GM18870 (cell line): ENCODE measurements at regions not wholly inside any gene's neighbourhood (a gene's known extent, or its start where the extent isn't known, plus 50 kb on each side); places are given as distances from the start of the nearest gene placed in this dataset.
"Not testable (repeated sequence)": the region's sequence is repeated elsewhere in the genome, so short reads cannot be mapped to it uniquely, and the experiment has no call there.

Experiments
- ATAC-seq: cut with Tn5 transposase; IDR thresholded peaks from one replicate; pipeline ENCODE4 v1.9.1; 2021; ENCODE audit warnings: moderate library complexity; ENCODE audit not compliant: unreplicated experiment

DNA sequence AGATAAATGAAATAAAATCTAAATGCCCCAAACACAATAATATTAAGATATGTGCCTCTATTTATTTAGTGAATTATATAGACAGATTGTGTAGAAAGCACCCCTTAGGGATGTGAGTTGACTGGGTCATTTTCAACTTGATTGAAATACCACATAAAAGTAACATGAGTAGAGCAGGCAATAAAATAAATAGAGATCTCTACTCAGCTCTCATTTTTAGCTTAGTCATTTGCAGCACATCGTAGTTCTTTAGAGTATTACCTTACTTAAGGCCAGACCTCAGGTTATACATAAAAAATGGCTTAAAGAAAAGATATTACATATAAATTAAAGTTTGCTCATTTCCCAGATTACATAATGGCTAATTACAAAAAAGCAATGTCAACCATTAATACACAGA is 1525.6 kb upstream of the PRR20A start:
- no peak for ATAC-seq

DNA sequence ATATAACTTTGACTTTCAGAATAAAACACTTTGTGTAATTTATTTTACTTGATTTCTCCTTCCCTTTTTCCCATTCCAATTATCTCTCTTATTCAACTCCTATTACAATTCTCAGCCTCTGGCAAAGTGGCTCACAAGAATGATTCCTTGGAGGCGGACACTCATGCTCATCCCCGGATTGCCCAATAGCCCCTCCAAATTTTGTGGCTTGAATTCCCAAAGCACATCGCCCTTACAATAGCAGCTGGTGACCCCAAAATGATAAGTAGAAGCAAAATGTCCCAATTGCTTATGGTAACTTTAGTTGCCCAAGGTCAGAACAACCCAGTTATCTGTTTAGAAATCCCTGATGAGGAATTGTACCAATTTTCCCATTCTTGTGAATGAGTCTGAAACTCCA is 1523.5 kb upstream of the PRR20A start:
- ATAC-seq: no peak

DNA sequence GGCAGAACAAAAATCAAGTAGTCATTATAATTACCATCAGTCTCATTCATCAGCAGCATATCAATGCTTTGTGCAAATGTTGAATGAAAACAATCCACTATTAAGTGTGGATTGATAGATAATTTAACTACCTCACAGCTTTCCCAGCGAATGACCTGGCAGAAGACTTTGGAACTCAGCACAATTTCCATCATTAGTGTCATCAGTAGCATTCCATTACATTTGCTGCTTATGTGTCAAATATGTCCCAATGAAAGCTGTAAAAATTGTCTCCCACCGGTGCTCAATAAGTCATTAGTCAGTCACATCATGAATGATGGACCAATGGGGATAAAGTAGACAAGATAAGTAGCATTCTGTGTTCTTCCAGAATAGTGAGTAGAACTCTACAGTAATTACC is 1513.5 kb upstream of the PRR20A start:
- ATAC-seq: no peak

GRCh38 chr13:55632402-55632801 is 1508.3 kb upstream of the PRR20A start:
- no peak for ATAC-seq

GRCh38 chr13:55649485-55649884 is 1491.2 kb upstream of the PRR20A start:
- no peak for ATAC-seq

- no peak for ATAC-seq
These were observed 1488.1 kb upstream of the PRR20A start for GRCh38 chr13:55652657-55653056.

GRCh38 chr13:55653497-55653896 is 1487.2 kb upstream of the PRR20A start:
- ATAC-seq: no peak

DNA sequence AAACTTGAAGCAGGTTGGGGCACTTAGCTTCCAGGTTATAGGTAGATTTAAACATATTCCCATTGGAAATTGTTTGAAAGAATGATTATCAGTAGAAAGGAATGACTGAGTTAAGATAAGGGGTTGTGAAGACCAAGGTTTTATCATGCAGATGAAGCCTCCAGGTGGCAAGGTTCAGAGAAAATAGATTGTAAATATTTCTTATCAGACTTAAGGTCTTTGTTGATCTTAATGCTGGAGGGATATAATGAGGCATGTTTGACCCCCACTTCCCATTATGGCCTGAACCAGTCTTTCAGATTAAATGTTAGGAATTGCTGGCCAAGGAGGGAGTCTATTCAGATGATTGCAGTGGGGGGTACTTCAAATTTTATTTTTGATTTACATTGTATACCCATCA is 1486.5 kb upstream of the PRR20A start:
- no peak for ATAC-seq

DNA sequence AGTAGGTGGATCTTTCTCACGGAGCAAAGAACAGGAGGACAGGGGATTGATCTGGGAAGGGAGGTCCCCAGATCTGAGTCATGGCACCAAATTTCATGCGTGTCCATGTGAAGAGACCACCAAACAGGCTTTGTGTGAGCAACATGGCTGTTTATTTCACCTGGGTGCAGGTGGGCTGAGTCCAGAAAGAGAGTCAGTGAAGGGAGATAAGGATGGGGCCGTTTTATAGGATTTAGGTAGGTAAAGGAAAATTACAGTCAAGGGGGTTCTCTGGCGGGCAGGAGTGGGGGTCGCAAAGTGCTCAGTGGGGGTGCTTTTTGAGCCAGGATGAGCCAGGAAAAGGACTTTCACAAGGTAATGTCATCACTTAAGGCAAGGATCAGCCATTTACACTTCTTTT is 1480.5 kb upstream of the PRR20A start:
- not testable (repeated sequence) for ATAC-seq

- ATAC-seq: no peak
These were observed 1479.9 kb upstream of the PRR20A start for GRCh38 chr13:55660851-55661250.

GRCh38 chr13:55661505-55661904 is 1479.2 kb upstream of the PRR20A start:
- ATAC-seq: no peak

GRCh38 chr13:55664178-55664577 is 1476.5 kb upstream of the PRR20A start:
- ATAC-seq: no peak

DNA sequence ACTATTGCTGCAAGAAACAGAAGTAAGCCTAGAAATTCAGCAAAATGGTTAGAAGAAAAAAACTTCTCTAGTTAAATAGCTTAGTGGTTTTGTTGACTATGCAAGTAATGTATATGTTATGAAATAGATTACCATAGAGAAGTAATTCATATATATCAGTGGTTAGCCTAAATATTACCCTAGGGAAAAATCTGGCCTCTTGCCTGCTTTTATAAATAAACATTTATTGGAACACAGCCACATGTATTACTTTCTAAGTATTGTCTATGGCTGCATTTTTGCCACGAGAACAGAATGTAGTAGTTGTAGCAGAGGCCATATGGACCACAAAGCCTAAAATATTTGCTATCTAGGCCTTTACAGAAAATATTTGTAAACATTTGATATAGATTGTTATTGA is 1471.7 kb upstream of the PRR20A start:
- ATAC-seq: no peak

DNA sequence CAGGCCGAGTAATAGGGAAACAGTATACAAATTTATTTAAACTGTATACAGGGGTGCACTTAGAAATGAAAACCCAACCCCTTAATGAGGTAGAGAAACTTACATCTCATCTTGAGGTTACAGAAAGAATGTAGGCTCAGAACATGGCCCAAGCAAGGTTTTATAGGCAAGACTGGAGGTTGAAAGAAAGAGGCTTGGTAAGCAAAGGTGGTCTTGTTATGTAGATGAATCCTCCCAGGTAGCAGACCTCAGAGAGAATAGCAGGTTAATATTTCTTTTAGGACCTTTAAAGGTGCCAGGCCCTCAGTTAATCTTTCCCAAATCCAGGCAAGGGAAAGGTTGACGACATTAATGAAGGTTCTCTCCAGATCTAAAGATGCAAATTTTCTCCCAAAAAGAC is 1466.8 kb upstream of the PRR20A start:
- ATAC-seq: no peak

DNA sequence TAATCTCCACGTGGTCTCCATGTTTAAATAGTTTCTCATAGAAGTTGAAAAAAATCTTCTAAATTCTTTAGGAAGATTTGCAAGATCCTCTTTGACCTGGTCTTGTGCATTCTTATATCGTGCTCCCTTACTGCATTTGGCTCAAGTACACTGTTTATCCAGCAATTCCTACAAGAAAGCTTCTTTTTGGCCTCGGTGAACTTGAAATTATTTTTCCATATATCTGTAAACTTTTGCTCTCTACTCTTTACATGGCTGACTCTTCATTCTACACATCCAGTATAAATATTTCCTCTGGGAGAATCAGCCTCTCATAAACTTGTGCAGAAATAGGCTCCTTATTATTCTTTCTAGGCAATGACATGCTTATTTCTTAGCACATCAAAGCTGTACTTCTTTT is 1457.9 kb upstream of the PRR20A start:
- no peak for ATAC-seq

GRCh38 chr13:55705526-55705925 is 1435.2 kb upstream of the PRR20A start:
- no peak for ATAC-seq

DNA sequence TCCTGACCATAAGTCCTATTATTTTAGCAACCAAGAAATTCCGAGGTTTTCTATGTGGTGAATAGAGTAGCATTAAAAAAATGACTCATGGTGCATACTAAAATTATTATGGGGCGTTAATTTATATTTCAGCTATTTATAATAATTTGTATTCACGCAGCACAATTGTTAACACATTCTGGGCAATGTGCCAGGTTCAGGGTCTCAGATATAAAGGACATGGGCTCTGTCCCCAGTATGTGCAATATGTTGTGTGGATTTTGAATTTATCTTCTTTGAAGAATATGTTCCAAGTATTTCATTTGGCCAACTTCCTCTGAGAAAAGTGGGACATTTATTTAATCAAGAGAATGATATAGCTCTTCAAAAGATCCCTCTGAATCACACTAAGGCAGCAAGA is 1434.7 kb upstream of the PRR20A start:
- no peak for ATAC-seq

DNA sequence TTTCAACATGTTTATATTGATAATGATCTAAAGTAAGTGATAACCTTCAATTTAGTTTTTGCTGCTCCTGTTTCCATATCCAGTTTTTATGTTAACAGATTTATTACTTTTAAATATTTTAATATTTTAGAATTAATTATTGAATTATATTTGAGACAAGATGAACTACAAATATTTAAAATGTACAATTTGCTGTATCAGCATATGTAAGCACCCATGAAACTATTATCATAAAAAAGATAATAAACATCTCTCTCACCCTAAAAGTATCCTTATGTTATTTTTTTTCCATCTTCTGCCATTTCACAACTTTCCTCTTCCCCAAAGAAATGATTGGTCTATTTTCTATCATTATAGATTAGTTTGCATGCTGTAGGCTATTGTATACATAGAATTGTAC is 1426.6 kb upstream of the PRR20A start:
- ATAC-seq: no peak

GRCh38 chr13:55727683-55728082 is 1413.0 kb upstream of the PRR20A start:
- no peak for ATAC-seq

- ATAC-seq: no peak
These were observed 1412.5 kb upstream of the PRR20A start for GRCh38 chr13:55728247-55728646.

GRCh38 chr13:55745828-55746227 is 1394.9 kb upstream of the PRR20A start:
- ATAC-seq: no peak

GRCh38 chr13:55761986-55762385 is 1378.7 kb upstream of the PRR20A start:
- ATAC-seq: no peak

GRCh38 chr13:55777612-55778011 is 1363.1 kb upstream of the PRR20A start:
- ATAC-seq: no peak

DNA sequence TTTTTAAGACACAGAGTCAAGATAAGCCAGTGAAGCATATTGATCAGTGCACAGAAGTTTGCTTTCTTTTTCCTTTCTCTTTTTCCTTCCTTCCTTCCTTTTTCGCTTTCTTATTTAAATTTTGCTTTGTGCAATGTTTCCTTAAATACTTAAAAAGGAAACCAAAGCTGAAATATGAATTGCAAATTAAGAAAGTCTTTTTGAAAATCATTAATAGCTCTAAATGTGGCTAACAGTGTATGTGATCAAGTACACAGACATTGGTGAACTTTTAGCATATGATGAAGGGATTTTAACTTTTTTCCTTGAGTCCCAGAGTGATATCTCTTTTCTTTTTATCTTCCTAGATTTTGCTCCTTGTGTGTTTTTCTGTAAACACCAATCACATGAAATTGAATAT is 1356.9 kb upstream of the PRR20A start:
- ATAC-seq: no peak
